ENCODE measurements at regions not wholly inside any gene's neighbourhood (a gene's known extent, or its start where the extent isn't known, plus 50 kb on each side); places are given as distances from the start of the nearest gene placed in this dataset.
"Not testable (repeated sequence)": the region's sequence is repeated elsewhere in the genome, so short reads cannot be mapped to it uniquely, and the experiment has no call there.

GRCh38 chr3:34013818-34014570, 215.6 kb downstream of the PDCD6IP start:
- DNase-seq = no peak

- DNase-seq = no peak
Observed at GRCh38 chr3:34015204-34016142, 217.0 kb downstream of the PDCD6IP start.

GRCh38 chr3:34016925-34017587, 218.6 kb downstream of the PDCD6IP start:
- peak; percentile 41 for DNase-seq

- no peak for DNase-seq
Observed at GRCh38 chr3:34017757-34018156, 219.3 kb downstream of the PDCD6IP start.

GRCh38 chr3:34019158-34019557, 220.7 kb downstream of the PDCD6IP start:
- DNase-seq = no peak

- no peak for DNase-seq
Observed at GRCh38 chr3:34020170-34020569, 221.7 kb downstream of the PDCD6IP start.

- DNase-seq = no peak
Observed at GRCh38 chr3:34020726-34021680, 222.6 kb downstream of the PDCD6IP start.

GRCh38 chr3:34022147-34022546, 223.7 kb downstream of the PDCD6IP start:
- DNase-seq = no peak

- DNase-seq = no peak
Observed at GRCh38 chr3:34024447-34025240, 226.2 kb downstream of the PDCD6IP start.

GRCh38 chr3:34033839-34034238, 235.4 kb downstream of the PDCD6IP start:
- no peak for DNase-seq

GRCh38 chr3:34034840-34035239, 236.4 kb downstream of the PDCD6IP start:
- DNase-seq = no peak

- DNase-seq = no peak
Observed at GRCh38 chr3:34035775-34036174, 237.3 kb downstream of the PDCD6IP start.

GRCh38 chr3:34037260-34037659, 238.8 kb downstream of the PDCD6IP start:
- DNase-seq = no peak

GRCh38 chr3:34038131-34038530, 239.7 kb downstream of the PDCD6IP start:
- DNase-seq = no peak

- DNase-seq = no peak
Observed at GRCh38 chr3:34046154-34046553, 247.7 kb downstream of the PDCD6IP start.

- DNase-seq = no peak
Observed at GRCh38 chr3:34053626-34054025, 255.2 kb downstream of the PDCD6IP start.

- DNase-seq = no peak
Observed at GRCh38 chr3:34056181-34056910, 257.9 kb downstream of the PDCD6IP start.

- DNase-seq = no peak
Observed at GRCh38 chr3:34056951-34057390, 258.5 kb downstream of the PDCD6IP start.

- not testable (repeated sequence) for DNase-seq
Observed at GRCh38 chr3:34060995-34061394, 262.6 kb downstream of the PDCD6IP start.

- no peak for DNase-seq
Observed at GRCh38 chr3:34065901-34066300, 267.5 kb downstream of the PDCD6IP start.

GRCh38 chr3:34066328-34066727, 267.9 kb downstream of the PDCD6IP start:
- DNase-seq = no peak
